Uterus (tissue), 3 donors: ENCODE measurements at regions not wholly inside any gene's neighbourhood (a gene's known extent, or its start where the extent isn't known, plus 50 kb on each side); places are given as distances from the start of the nearest gene placed in this dataset.

Experiments used
- DNase-seq, 2 donors: peaks; one replicate each; pipeline ENCODE4 v3.0.0-alpha.2; 2019 to 2020
- H3K27ac ChIP-seq, 2 donors: fragments of 200-600 bp; sonication (generic); 1 replicate in 1 of 2; 2 replicates in 1 of 2; pipeline ENCODE4 v1.5.1; 2016 to 2018
- H3K27me3 ChIP-seq, 2 donors: fragments of 200-600 bp; sonication (generic); one replicate each; pipeline ENCODE4 v1.5.1; 2018 to 2019; ENCODE audit warnings: control low read depth in 1 of 2
- H3K36me3 ChIP-seq, 2 donors: fragments of 200-600 bp; sonication (generic); one replicate each; pipeline ENCODE4 v1.5.1; 2019; ENCODE audit warnings: control low read depth in 1 of 2
- H3K4me1 ChIP-seq, 2 donors: fragments of 200-600 bp; sonication (generic); one replicate each; pipeline ENCODE4 v1.5.1; 2018 to 2019; ENCODE audit warnings: control low read depth in 1 of 2
- H3K4me3 ChIP-seq, 2 donors: fragments of 200-600 bp; sonication (generic); 1 replicate in 1 of 2; 2 replicates in 1 of 2; pipeline ENCODE4 v1.5.1; 2018 to 2019; ENCODE audit warnings: mild to moderate bottlenecking in 1 of 2
- H3K9me3 ChIP-seq, 2 donors: fragments of 200-600 bp; sonication (generic); one replicate each; pipeline ENCODE4 v1.5.1; 2019; ENCODE audit warnings: control low read depth in 1 of 2
- POLR2A ChIP-seq, 2 donors: fragments of 450-650 bp; IDR thresholded peaks; one replicate each; pipeline ENCODE4 v1.6.1; 2016; ENCODE audit warnings: antibody characterized with exemption in 2 of 2, mild to moderate bottlenecking in 1 of 2, moderate library complexity in 1 of 2
- intact Hi-C: fragments of 100-400 bp; cut with DNase I; formaldehyde crosslinking; loops from one replicate; pipeline ENCODE4 v1.15.1; 2023; ENCODE audit warnings: low total_unique reads
- TF ChIP-seq, protein P1 (sequence below), 4 experiments: fragments of 200-600 bp in 2 of 4; fragments of 450-650 bp in 2 of 4; sonication (generic) in 2 of 4; IDR thresholded peaks; one replicate each; pipeline ENCODE4 v1.5.1; 2016 to 2019; ENCODE audit warnings: antibody characterized with exemption in 4 of 4, mild to moderate bottlenecking in 2 of 4, moderate library complexity in 1 of 4
- donor health status: DM: yes; HTN: yes; CAD: no.

DNA sequence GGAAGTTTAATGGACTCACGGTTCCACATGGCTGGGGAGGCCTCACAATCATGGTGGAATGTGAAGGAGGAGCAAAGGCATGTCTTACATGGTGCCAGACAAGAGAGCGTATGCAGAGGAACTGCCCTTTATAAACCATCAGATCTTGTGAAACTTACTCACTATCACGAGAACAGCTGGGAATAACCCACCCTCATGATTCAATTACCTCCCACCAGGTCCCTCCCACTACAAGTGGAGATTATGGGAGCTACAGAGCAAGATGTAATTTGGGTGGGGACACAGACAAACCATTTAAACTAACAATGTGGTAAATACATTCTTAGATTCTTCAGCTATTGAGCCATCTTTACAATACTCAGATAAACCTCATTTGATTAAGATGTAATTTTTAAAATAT is 176.1 kb downstream of the SH3BP4 start:
- Histone ChIP-seq H3K36me3 (no peaks in the 10 kb centered on the region), H3K9me3 (no peaks in the 10 kb centered on the region), H3K4me3 (no peak overlapping the region), H3K27ac (no peak overlapping the region), H3K27me3 (no peaks in the 10 kb centered on the region), H3K4me1 (no peaks in the 10 kb centered on the region)
- DNase-seq = no peak
- intact Hi-C loops = no loop called here
- TF ChIP-seq, protein P1, sequence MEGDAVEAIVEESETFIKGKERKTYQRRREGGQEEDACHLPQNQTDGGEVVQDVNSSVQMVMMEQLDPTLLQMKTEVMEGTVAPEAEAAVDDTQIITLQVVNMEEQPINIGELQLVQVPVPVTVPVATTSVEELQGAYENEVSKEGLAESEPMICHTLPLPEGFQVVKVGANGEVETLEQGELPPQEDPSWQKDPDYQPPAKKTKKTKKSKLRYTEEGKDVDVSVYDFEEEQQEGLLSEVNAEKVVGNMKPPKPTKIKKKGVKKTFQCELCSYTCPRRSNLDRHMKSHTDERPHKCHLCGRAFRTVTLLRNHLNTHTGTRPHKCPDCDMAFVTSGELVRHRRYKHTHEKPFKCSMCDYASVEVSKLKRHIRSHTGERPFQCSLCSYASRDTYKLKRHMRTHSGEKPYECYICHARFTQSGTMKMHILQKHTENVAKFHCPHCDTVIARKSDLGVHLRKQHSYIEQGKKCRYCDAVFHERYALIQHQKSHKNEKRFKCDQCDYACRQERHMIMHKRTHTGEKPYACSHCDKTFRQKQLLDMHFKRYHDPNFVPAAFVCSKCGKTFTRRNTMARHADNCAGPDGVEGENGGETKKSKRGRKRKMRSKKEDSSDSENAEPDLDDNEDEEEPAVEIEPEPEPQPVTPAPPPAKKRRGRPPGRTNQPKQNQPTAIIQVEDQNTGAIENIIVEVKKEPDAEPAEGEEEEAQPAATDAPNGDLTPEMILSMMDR (IDR thresholded peaks at IDR 0.05) = no peak
- no peak for TF ChIP-seq POLR2A (IDR thresholded peaks at IDR 0.05)

DNA sequence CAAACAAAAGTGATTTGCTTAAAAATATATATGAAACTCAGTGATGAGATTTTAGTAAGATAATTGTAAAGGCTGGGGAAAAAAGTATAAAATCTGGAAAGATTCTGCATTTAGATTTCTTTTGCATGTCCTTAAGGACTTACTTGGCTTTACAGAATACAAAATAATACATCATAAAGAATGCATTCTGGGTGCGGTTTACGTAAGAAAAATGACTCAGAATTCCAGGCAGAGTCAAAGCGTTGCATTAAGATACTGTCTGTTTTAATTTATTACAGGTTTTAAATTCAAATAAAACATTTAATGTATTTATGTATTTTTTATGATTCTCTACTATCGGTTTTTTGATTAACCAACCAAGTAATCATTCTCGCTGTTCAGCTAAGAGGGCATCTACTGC is 178.0 kb downstream of the SH3BP4 start:
- H3K27ac ChIP-seq = no peak overlapping the region
- H3K36me3 ChIP-seq = no peaks in the 10 kb centered on the region
- no peaks in the 10 kb centered on the region for H3K4me1 ChIP-seq
- no peak for TF ChIP-seq POLR2A (IDR thresholded peaks at IDR 0.05)
- TF ChIP-seq, protein P1 (IDR thresholded peaks at IDR 0.05) = no peak
- H3K4me3 ChIP-seq = no peak overlapping the region
- DNase-seq = no peak
- H3K27me3 ChIP-seq = no peaks in the 10 kb centered on the region
- intact Hi-C loops = loop anchor here (10.0 kb wide), 2 partner anchors 465 to 615 kb away; no protein-coding TSS in a partner anchor
- H3K9me3 ChIP-seq = no peaks in the 10 kb centered on the region

DNA sequence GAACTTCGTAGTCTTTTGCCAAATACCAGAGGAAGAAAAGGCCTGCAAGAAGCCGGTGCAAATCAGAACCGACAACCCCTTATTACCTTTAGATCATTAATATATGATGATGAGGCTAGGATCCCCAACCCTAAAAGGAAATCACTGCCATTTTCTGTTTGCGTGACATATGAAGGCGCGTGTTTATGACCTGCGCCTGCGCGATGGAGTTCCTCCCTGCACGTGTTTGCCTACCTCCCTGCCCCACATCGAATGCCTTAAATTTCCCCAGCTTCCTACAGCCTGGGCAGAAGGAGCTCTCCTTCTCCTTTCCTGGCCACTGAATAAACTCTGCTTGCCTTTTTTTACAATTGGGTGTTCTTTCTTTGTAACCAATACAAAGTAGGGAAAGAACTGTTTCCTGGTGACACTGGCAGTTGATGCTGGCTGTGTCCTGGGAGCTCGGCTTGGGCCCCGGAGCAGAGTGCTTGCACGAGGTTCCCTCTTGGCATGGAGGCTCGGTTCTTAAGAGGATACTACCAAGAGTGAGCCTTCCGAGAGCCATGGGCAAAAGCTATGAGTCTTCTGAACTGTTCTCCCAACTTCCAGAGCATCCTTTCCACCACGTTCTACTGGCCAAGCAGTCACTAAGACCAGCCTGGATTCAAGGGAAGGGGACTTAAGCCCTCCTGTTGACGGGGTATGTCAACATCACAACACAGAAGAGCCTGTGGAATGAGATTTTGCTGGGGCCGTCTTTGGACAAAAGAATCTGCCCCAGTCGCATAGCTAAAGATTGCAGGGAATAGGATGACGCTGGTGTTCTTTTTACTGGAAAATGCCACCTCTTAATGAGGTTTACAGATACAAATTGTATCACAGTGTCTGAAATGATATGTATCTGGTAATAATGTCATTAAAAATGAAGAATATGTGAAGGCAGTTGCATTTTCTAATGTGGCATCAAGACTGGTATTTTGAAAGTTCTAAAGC is 179.8 kb downstream of the SH3BP4 start:
- H3K9me3 ChIP-seq = no peaks in the 10 kb centered on the region
- no peak overlapping the region for H3K4me3 ChIP-seq
- H3K4me1 ChIP-seq = no peaks in the 10 kb centered on the region
- DNase-seq = no peak
- no peaks in the 10 kb centered on the region for H3K36me3 ChIP-seq
- no peak overlapping the region for H3K27ac ChIP-seq
- intact Hi-C loops = loop anchor here (10.0 kb wide), 2 partner anchors 463 to 613 kb away; no protein-coding TSS in a partner anchor
- TF ChIP-seq, protein P1 (IDR thresholded peaks at IDR 0.05) = no peak
- TF ChIP-seq POLR2A (IDR thresholded peaks at IDR 0.05) = no peak
- H3K27me3 ChIP-seq = no peaks in the 10 kb centered on the region

DNA sequence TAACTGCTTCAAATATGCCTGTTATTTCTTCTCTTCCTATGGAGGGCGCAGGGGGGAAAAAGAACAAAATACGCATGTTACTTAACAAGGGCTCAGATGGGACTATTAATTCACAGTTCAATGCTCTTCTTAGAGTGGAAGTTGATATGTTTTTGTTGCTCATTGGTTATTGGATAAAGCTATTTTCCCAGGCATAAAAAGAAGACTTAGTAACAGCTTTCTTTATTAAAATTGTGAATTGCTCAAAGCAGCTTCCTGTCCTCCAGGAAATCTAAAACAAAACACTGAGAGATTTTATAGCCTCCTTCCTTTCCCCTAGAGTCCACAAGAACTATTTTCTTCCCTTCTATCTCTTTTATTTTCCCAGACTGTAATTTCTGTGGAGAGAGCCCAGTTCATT is 180.8 kb downstream of the SH3BP4 start:
- no peaks in the 10 kb centered on the region for H3K9me3 ChIP-seq
- TF ChIP-seq, protein P1 (IDR thresholded peaks at IDR 0.05) = no peak
- TF ChIP-seq POLR2A (IDR thresholded peaks at IDR 0.05) = no peak
- H3K4me1 ChIP-seq = no peaks in the 10 kb centered on the region
- H3K4me3 ChIP-seq = no peak overlapping the region
- no peaks in the 10 kb centered on the region for H3K36me3 ChIP-seq
- H3K27ac ChIP-seq = no peak overlapping the region
- intact Hi-C loops = loop anchor here (10.0 kb wide), 2 partner anchors 462 to 612 kb away; no protein-coding TSS in a partner anchor
- no peaks in the 10 kb centered on the region for H3K27me3 ChIP-seq
- DNase-seq = no peak

DNA sequence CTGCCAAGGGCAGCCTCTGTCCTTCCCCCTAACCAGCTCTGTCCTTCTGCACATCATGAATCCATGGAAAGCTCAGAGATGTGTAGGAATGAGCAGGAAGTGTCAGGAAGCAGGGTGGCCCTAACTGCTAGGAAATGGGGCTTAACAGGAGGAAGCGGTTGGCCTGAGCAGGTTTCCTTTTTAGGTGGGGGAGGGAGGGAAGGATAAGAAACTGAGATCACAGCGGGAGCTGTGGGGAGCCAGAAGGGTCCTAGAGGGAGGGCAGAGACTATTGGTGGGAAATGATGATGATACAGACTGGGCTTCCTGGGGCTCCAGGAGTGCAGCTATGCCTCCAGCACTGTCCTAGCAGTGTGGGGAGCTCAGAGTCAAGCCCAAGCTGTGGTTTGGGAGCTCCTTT is 182.0 kb downstream of the SH3BP4 start:
- TF ChIP-seq, protein P1 (IDR thresholded peaks at IDR 0.05) = no peak
- no peak for TF ChIP-seq POLR2A (IDR thresholded peaks at IDR 0.05)
- H3K36me3 ChIP-seq = no peaks in the 10 kb centered on the region
- H3K4me1 ChIP-seq = no peaks in the 10 kb centered on the region
- no peak for DNase-seq
- H3K9me3 ChIP-seq = no peaks in the 10 kb centered on the region
- intact Hi-C loops = loop anchor here (10.0 kb wide), 2 partner anchors 461 to 611 kb away; no protein-coding TSS in a partner anchor
- no peaks in the 10 kb centered on the region for H3K27me3 ChIP-seq
- no peak overlapping the region for H3K27ac ChIP-seq
- no peak overlapping the region for H3K4me3 ChIP-seq
